Stimulated activated naive B cell treated with anti-CD40 and anti-IgM and Interleukin-4, amounts not matched to agents 10 μg/mL and 1 μg/mL and 100 μg/mL, for 72 hours (primary cell): ENCODE measurements at regions not wholly inside any gene's neighbourhood (a gene's known extent, or its start where the extent isn't known, plus 50 kb on each side); places are given as distances from the start of the nearest gene placed in this dataset.

Experiments used
- ATAC-seq, 2 donors: fragments of 150-1000 bp; cut with Tn5 transposase; replicated peaks; 2 replicates each; pipeline ENCODE4 v1.10.0; 2021; ENCODE audit warnings: moderate library complexity in 1 of 2
- DNase-seq: peaks from one replicate; pipeline ENCODE4 v3.0.0; 2021
- H3K27ac Mint-ChIP-seq: one replicate; pipeline ENCODE4 v1.8.0; 2022; ENCODE audit warnings: mild to moderate bottlenecking, mixed read lengths
- H3K27me3 Mint-ChIP-seq, 2 donors: one replicate each; pipeline ENCODE4 v1.8.0; 2022; ENCODE audit warnings: mixed read lengths in 2 of 2
- H3K36me3 Mint-ChIP-seq, 2 donors: one replicate each; pipeline ENCODE4 v1.8.0; 2022; ENCODE audit warnings: mixed read lengths in 2 of 2, mild to moderate bottlenecking in 1 of 2
- H3K4me1 Mint-ChIP-seq, 2 donors: one replicate each; pipeline ENCODE4 v1.8.0; 2022; ENCODE audit warnings: mixed read lengths in 2 of 2, mild to moderate bottlenecking in 1 of 2
- H3K4me3 Mint-ChIP-seq, 2 donors: one replicate each; pipeline ENCODE4 v1.8.0; 2022; ENCODE audit warnings: mild to moderate bottlenecking in 2 of 2, mixed read lengths in 2 of 2, moderate library complexity in 1 of 2
- H3K9me3 Mint-ChIP-seq, 2 donors: one replicate each; pipeline ENCODE4 v1.8.0; 2022; ENCODE audit warnings: mixed read lengths in 2 of 2, mild to moderate bottlenecking in 1 of 2

GRCh38 chrX:22627576-22627975 lies 354.9 kb downstream of the CBLL2 start:
- no peak for ATAC-seq
- DNase-seq, result no peak
- no peaks in the 10 kb centered on the region for H3K4me1 Mint-ChIP-seq
- H3K4me3 Mint-ChIP-seq, result no peak overlapping the region
- H3K9me3 Mint-ChIP-seq, result no peaks in the 10 kb centered on the region
- H3K27ac Mint-ChIP-seq, result no peak overlapping the region
- H3K36me3 Mint-ChIP-seq, result no peaks in the 10 kb centered on the region
- H3K27me3 Mint-ChIP-seq, result no peaks in the 10 kb centered on the region

- Mint-ChIP-seq H3K4me1 (no peaks in the 10 kb centered on the region), H3K36me3 (no peaks in the 10 kb centered on the region), H3K27me3 (no peaks in the 10 kb centered on the region), H3K27ac (no peak overlapping the region), H3K4me3 (no peak overlapping the region), H3K9me3 (no peaks in the 10 kb centered on the region)
- ATAC-seq (no peak), DNase-seq (no peak)
Observed at GRCh38 chrX:22628275-22628674, 355.6 kb downstream of the CBLL2 start.

- Mint-ChIP-seq H3K27ac (no peak overlapping the region), H3K36me3 (no peaks in the 10 kb centered on the region), H3K27me3 (no peaks in the 10 kb centered on the region), H3K4me3 (no peak overlapping the region), H3K4me1 (no peaks in the 10 kb centered on the region), H3K9me3 (no peaks in the 10 kb centered on the region)
- ATAC-seq (no peak), DNase-seq (no peak)
Observed at GRCh38 chrX:22629105-22629725, 356.5 kb downstream of the CBLL2 start.

- Mint-ChIP-seq H3K4me3 (no peak overlapping the region), H3K4me1 (no peaks in the 10 kb centered on the region), H3K36me3 (no peaks in the 10 kb centered on the region), H3K27me3 (peaks cover 0 to 8% of the 10 kb centered on the region in 2 donors), H3K27ac (no peak overlapping the region), H3K9me3 (no peaks in the 10 kb centered on the region)
- DNase-seq (no peak), ATAC-seq (no peak)
Observed at GRCh38 chrX:22634083-22634482, 361.4 kb downstream of the CBLL2 start.

GRCh38 chrX:22634751-22635150 lies 362.0 kb downstream of the CBLL2 start:
- Mint-ChIP-seq H3K36me3 (no peaks in the 10 kb centered on the region), H3K4me3 (no peak overlapping the region)
- no peak for ATAC-seq

GRCh38 chrX:22648281-22648680 lies 351.5 kb upstream of the DDX53 start:
- Mint-ChIP-seq H3K9me3 (no peaks in the 10 kb centered on the region), H3K27ac (no peak overlapping the region), H3K27me3 (peaks cover 6 to 7% of the 10 kb centered on the region in 2 donors), H3K4me1 (no peaks in the 10 kb centered on the region), H3K36me3 (no peaks in the 10 kb centered on the region), H3K4me3 (no peak overlapping the region)
- DNase-seq (no peak), ATAC-seq (no peak)

More at GRCh38 chrX:22634751-22635150, 362.0 kb downstream of the CBLL2 start:
- DNase-seq, result no peak
- H3K27me3 Mint-ChIP-seq, result peaks cover 0 to 8% of the 10 kb centered on the region in 2 donors
- H3K4me1 Mint-ChIP-seq, result no peaks in the 10 kb centered on the region
- no peak overlapping the region for H3K27ac Mint-ChIP-seq
- H3K9me3 Mint-ChIP-seq, result no peaks in the 10 kb centered on the region

GRCh38 chrX:22650691-22651090 lies 349.1 kb upstream of the DDX53 start:
- no peak overlapping the region for H3K4me3 Mint-ChIP-seq
- H3K9me3 Mint-ChIP-seq, result no peaks in the 10 kb centered on the region
- no peaks in the 10 kb centered on the region for H3K36me3 Mint-ChIP-seq
- no peak for DNase-seq
- no peaks in the 10 kb centered on the region for H3K4me1 Mint-ChIP-seq
- no peak overlapping the region for H3K27ac Mint-ChIP-seq
- no peak for ATAC-seq
- peaks cover 2 to 12% of the 10 kb centered on the region in 2 donors for H3K27me3 Mint-ChIP-seq

- Mint-ChIP-seq H3K27ac (no peak overlapping the region), H3K4me1 (no peaks in the 10 kb centered on the region), H3K27me3 (peaks cover 0 to 12% of the 10 kb centered on the region in 2 donors), H3K4me3 (no peak overlapping the region), H3K36me3 (no peaks in the 10 kb centered on the region), H3K9me3 (no peaks in the 10 kb centered on the region)
- ATAC-seq (no peak), DNase-seq (no peak)
Observed at GRCh38 chrX:22652596-22652995, 347.2 kb upstream of the DDX53 start.

GRCh38 chrX:22660756-22661155 lies 339.0 kb upstream of the DDX53 start:
- ATAC-seq, result no peak
- H3K27me3 Mint-ChIP-seq, result no peaks in the 10 kb centered on the region
- H3K4me1 Mint-ChIP-seq, result peaks cover 0 to 6% of the 10 kb centered on the region in 2 donors

GRCh38 chrX:22662776-22663175 lies 337.0 kb upstream of the DDX53 start:
- no peaks in the 10 kb centered on the region for H3K9me3 Mint-ChIP-seq
- DNase-seq (no peak), ATAC-seq (no peak)
- H3K27ac Mint-ChIP-seq, result no peak overlapping the region
- peaks cover 0 to 6% of the 10 kb centered on the region in 2 donors for H3K4me1 Mint-ChIP-seq
- no peak overlapping the region for H3K4me3 Mint-ChIP-seq
- no peaks in the 10 kb centered on the region for H3K27me3 Mint-ChIP-seq
- no peaks in the 10 kb centered on the region for H3K36me3 Mint-ChIP-seq

More at GRCh38 chrX:22660756-22661155, 339.0 kb upstream of the DDX53 start:
- H3K36me3 Mint-ChIP-seq, result no peaks in the 10 kb centered on the region
- no peak overlapping the region for H3K27ac Mint-ChIP-seq
- H3K9me3 Mint-ChIP-seq, result no peaks in the 10 kb centered on the region
- no peak for DNase-seq
- H3K4me3 Mint-ChIP-seq, result no peak overlapping the region

GRCh38 chrX:22664826-22665225 lies 334.9 kb upstream of the DDX53 start:
- Mint-ChIP-seq H3K36me3 (no peaks in the 10 kb centered on the region), H3K9me3 (no peaks in the 10 kb centered on the region), H3K27me3 (no peaks in the 10 kb centered on the region), H3K27ac (no peak overlapping the region), H3K4me3 (no peak overlapping the region), H3K4me1 (peaks cover 0 to 6% of the 10 kb centered on the region in 2 donors)
- ATAC-seq, result no peak
- DNase-seq, result no peak

- peaks cover 0 to 3% of the 10 kb centered on the region in 2 donors for H3K9me3 Mint-ChIP-seq
- DNase-seq, result no peak
- no peak overlapping the region for H3K4me3 Mint-ChIP-seq
- no peaks in the 10 kb centered on the region for H3K36me3 Mint-ChIP-seq
- no peaks in the 10 kb centered on the region for H3K27me3 Mint-ChIP-seq
- peaks cover 0 to 6% of the 10 kb centered on the region in 2 donors for H3K4me1 Mint-ChIP-seq
- ATAC-seq, result no peak
- no peak overlapping the region for H3K27ac Mint-ChIP-seq
Observed at GRCh38 chrX:22665818-22666217, 333.9 kb upstream of the DDX53 start.

GRCh38 chrX:22666441-22666840 lies 333.3 kb upstream of the DDX53 start:
- no peaks in the 10 kb centered on the region for H3K36me3 Mint-ChIP-seq
- no peak overlapping the region for H3K27ac Mint-ChIP-seq
- ATAC-seq (peak; percentile 31 to 51), DNase-seq (peak; percentile 6)
- no peaks in the 10 kb centered on the region for H3K27me3 Mint-ChIP-seq
- no peak overlapping the region for H3K4me3 Mint-ChIP-seq
- H3K9me3 Mint-ChIP-seq, result peaks cover 2 to 3% of the 10 kb centered on the region in 2 donors
- peaks cover 0 to 6% of the 10 kb centered on the region in 2 donors for H3K4me1 Mint-ChIP-seq

- Mint-ChIP-seq H3K4me3 (no peak overlapping the region), H3K27me3 (peaks cover 0 to 6% of the 10 kb centered on the region in 2 donors), H3K27ac (no peak overlapping the region), H3K36me3 (no peaks in the 10 kb centered on the region), H3K9me3 (peaks cover 9 to 12% of the 10 kb centered on the region in 2 donors), H3K4me1 (no peaks in the 10 kb centered on the region)
- no peak for ATAC-seq
- no peak for DNase-seq
Observed at GRCh38 chrX:22674932-22675331, 324.8 kb upstream of the DDX53 start.

- DNase-seq, result peak; percentile 0
- ATAC-seq, result peak in 1 of 2 donors; percentile 73
- Mint-ChIP-seq H3K9me3 (no peaks in the 10 kb centered on the region), H3K4me3 (no peak overlapping the region), H3K4me1 (peaks cover 0 to 3% of the 10 kb centered on the region in 2 donors), H3K27ac (no peak overlapping the region), H3K36me3 (no peaks in the 10 kb centered on the region), H3K27me3 (peaks cover 0 to 4% of the 10 kb centered on the region in 2 donors)
Observed at GRCh38 chrX:22686138-22686541, 313.6 kb upstream of the DDX53 start.
